Mesothelial cell of epicardium (in vitro differentiated cells): ENCODE measurements at regions not wholly inside any gene's neighbourhood (a gene's known extent, or its start where the extent isn't known, plus 50 kb on each side); places are given as distances from the start of the nearest gene placed in this dataset.

Source experiments
- DNase-seq, 2 experiments: peaks; one replicate each; pipeline ENCODE4 v3.0.0; 2021; ENCODE audit warnings: low spot score in 2 of 2; ENCODE audit not compliant: unreplicated experiment in 2 of 2
- H3K27ac Mint-ChIP-seq: 2 replicates; pipeline ENCODE4 v1.8.0; 2021; ENCODE audit warnings: mixed read lengths
- H3K27me3 Mint-ChIP-seq: 2 replicates; pipeline ENCODE4 v1.8.0; 2021; ENCODE audit warnings: low read depth, mixed read lengths
- H3K36me3 Mint-ChIP-seq: 2 replicates; pipeline ENCODE4 v1.8.0; 2021; ENCODE audit warnings: mixed read lengths
- H3K4me1 Mint-ChIP-seq: 2 replicates; pipeline ENCODE4 v1.8.0; 2021; ENCODE audit warnings: mixed read lengths
- H3K4me3 Mint-ChIP-seq: 2 replicates; pipeline ENCODE4 v1.8.0; 2021; ENCODE audit warnings: mild to moderate bottlenecking, moderate library complexity, mixed read lengths
- H3K9me3 Mint-ChIP-seq: 2 replicates; pipeline ENCODE4 v1.8.0; 2021; ENCODE audit warnings: mixed read lengths
- CTCF ChIP-seq: fragments of 200-600 bp; sonication (generic); IDR thresholded peaks from one replicate; pipeline ENCODE4 v1.5.0; 2021; ENCODE audit warnings: antibody characterized with exemption; ENCODE audit not compliant: unreplicated experiment

- Mint-ChIP-seq H3K27me3 (peaks cover 1% of the 10 kb centered on the region), H3K9me3 (no peaks in the 10 kb centered on the region), H3K27ac (no peak overlapping the region), H3K4me1 (no peaks in the 10 kb centered on the region), H3K4me3 (no peak overlapping the region), H3K36me3 (no peaks in the 10 kb centered on the region)
- TF ChIP-seq CTCF = no peak
- no peak for DNase-seq
Measured at GRCh38 chr4:79472693-79473438, 64.8 kb upstream of the GK2 start.

- Mint-ChIP-seq H3K27me3 (peaks cover 1% of the 10 kb centered on the region), H3K9me3 (no peaks in the 10 kb centered on the region), H3K27ac (no peak overlapping the region), H3K4me1 (no peaks in the 10 kb centered on the region), H3K36me3 (no peaks in the 10 kb centered on the region), H3K4me3 (no peak overlapping the region)
- no peak for DNase-seq
- no peak for TF ChIP-seq CTCF
Measured at GRCh38 chr4:79472036-79472435, 64.0 kb upstream of the GK2 start.

- Mint-ChIP-seq H3K27me3 (peaks cover 1% of the 10 kb centered on the region), H3K4me3 (no peak overlapping the region), H3K36me3 (no peaks in the 10 kb centered on the region), H3K9me3 (no peaks in the 10 kb centered on the region), H3K4me1 (no peaks in the 10 kb centered on the region), H3K27ac (no peak overlapping the region)
- TF ChIP-seq CTCF = no peak
- DNase-seq = no peak
Measured at GRCh38 chr4:79471309-79471708, 63.3 kb upstream of the GK2 start.

GRCh38 chr4:79467246-79467932 lies 59.4 kb upstream of the GK2 start:
- H3K36me3 Mint-ChIP-seq = no peaks in the 10 kb centered on the region
- no peak for TF ChIP-seq CTCF
- H3K27me3 Mint-ChIP-seq = peaks cover 1% of the 10 kb centered on the region
- no peaks in the 10 kb centered on the region for H3K4me1 Mint-ChIP-seq
- H3K9me3 Mint-ChIP-seq = peaks cover 13% of the 10 kb centered on the region
- no peak overlapping the region for H3K4me3 Mint-ChIP-seq
- no peak for DNase-seq
- no peak overlapping the region for H3K27ac Mint-ChIP-seq

GRCh38 chr4:79466621-79467020 lies 58.6 kb upstream of the GK2 start:
- H3K4me1 Mint-ChIP-seq = no peaks in the 10 kb centered on the region
- H3K4me3 Mint-ChIP-seq = no peak overlapping the region
- no peak for TF ChIP-seq CTCF
- peaks cover 1% of the 10 kb centered on the region for H3K27me3 Mint-ChIP-seq
- no peaks in the 10 kb centered on the region for H3K36me3 Mint-ChIP-seq
- peaks cover 14% of the 10 kb centered on the region for H3K9me3 Mint-ChIP-seq
- H3K27ac Mint-ChIP-seq = no peak overlapping the region
- no peak for DNase-seq
